Neural cell (in vitro differentiated cells): ENCODE measurements at regions not wholly inside any gene's neighbourhood (a gene's known extent, or its start where the extent isn't known, plus 50 kb on each side); places are given as distances from the start of the nearest gene placed in this dataset.

Source experiments
- H2AFZ ChIP-seq: fragments of 200-600, 300-800 bp; sonication (generic), shearing (Covaris generic); 2 replicates; pipeline ENCODE4 v1.6.0; 2014; ENCODE audit warnings: low read depth, mild to moderate bottlenecking, antibody characterized with exemption, low read length, moderate library complexity
- H3F3A ChIP-seq: fragments of 200-600 bp; shearing (Covaris generic); 2 replicates; pipeline ENCODE4 v1.6.1; 2016; ENCODE audit warnings: mild to moderate bottlenecking, moderate library complexity, mixed read lengths, antibody characterized with exemption, low read length; ENCODE audit not compliant: insufficient read depth, poor library complexity, severe bottlenecking
- H3K27ac ChIP-seq: fragments of 200-600, 300-800 bp; sonication (generic), shearing (Covaris generic); 2 replicates; pipeline ENCODE4 v1.5.1; 2014; ENCODE audit warnings: mild to moderate bottlenecking, low read length, moderate library complexity
- H3K27me3 ChIP-seq: fragments of 300-800, 200-600 bp; sonication (generic), shearing (Covaris generic); 2 replicates; pipeline ENCODE4 v1.6.0; 2014; ENCODE audit warnings: mild to moderate bottlenecking, low read depth, low read length, moderate library complexity; ENCODE audit not compliant: insufficient read depth
- H3K36me3 ChIP-seq: fragments of 300-800, 200-600 bp; sonication (generic), shearing (Covaris generic); 2 replicates; pipeline ENCODE4 v1.5.1; 2014; ENCODE audit warnings: mild to moderate bottlenecking, antibody characterized with exemption, low read length, moderate library complexity; ENCODE audit not compliant: insufficient read depth
- H3K4me2 ChIP-seq: fragments of 300-800, 200-600 bp; sonication (generic), shearing (Covaris generic); 2 replicates; pipeline ENCODE4 v1.6.0; 2014; ENCODE audit warnings: mild to moderate bottlenecking, low read length
- H3K4me3 ChIP-seq: fragments of 300-800, 200-600 bp; sonication (generic), shearing (Covaris generic); 2 replicates; pipeline ENCODE4 v1.5.1; 2014; ENCODE audit warnings: mild to moderate bottlenecking, low read length, moderate library complexity
- H3K79me2 ChIP-seq: fragments of 200-600 bp; shearing (Covaris generic); replicated peaks from 2 replicates; pipeline ENCODE4 v1.6.0; 2014; ENCODE audit warnings: mild to moderate bottlenecking, low read length, moderate library complexity; ENCODE audit not compliant: insufficient read depth
- H3K9ac ChIP-seq: fragments of 300-800, 200-600 bp; sonication (generic), shearing (Covaris generic); 2 replicates; pipeline ENCODE4 v1.6.1; 2016; ENCODE audit warnings: mild to moderate bottlenecking, low read length, mixed read lengths
- H3K9me2 ChIP-seq: fragments of 200-600 bp; shearing (Covaris generic); 2 replicates; pipeline ENCODE4 v1.6.1; 2016; ENCODE audit warnings: mild to moderate bottlenecking, low read length, mixed read lengths; ENCODE audit not compliant: insufficient read depth
- H3K9me3 ChIP-seq: fragments of 200-600, 300-800 bp; sonication (generic), shearing (Covaris generic); 2 replicates; pipeline ENCODE4 v1.6.1; 2016; ENCODE audit warnings: mild to moderate bottlenecking, mixed run types, low read length, moderate library complexity, mixed read lengths
- H4K20me1 ChIP-seq: fragments of 200-600 bp; shearing (Covaris generic); 2 replicates; pipeline ENCODE4 v1.6.1; 2016; ENCODE audit warnings: mild to moderate bottlenecking, mixed run types; ENCODE audit not compliant: insufficient read depth
- CTCF ChIP-seq: fragments of 450-650 bp; IDR thresholded peaks from 2 replicates; pipeline ENCODE4 v1.5.1; 2014; ENCODE audit warnings: antibody characterized with exemption, mild to moderate bottlenecking, moderate library complexity; ENCODE audit not compliant: poor library complexity, severe bottlenecking
- EP300 ChIP-seq: fragments of 450-650 bp; conservative IDR thresholded peaks from 2 replicates; pipeline ENCODE4 v1.6.1; 2014; ENCODE audit warnings: antibody characterized with exemption, mild to moderate bottlenecking, moderate library complexity; ENCODE audit not compliant: poor library complexity, severe bottlenecking
- EZH2 ChIP-seq: fragments of 200-600, 300-800 bp; shearing (Covaris generic), sonication (generic); IDR thresholded peaks from 2 replicates; pipeline ENCODE4 v1.6.1; 2014; ENCODE audit warnings: antibody characterized with exemption, low read length, borderline replicate concordance, mild to moderate bottlenecking; ENCODE audit not compliant: insufficient read depth, poor library complexity, severe bottlenecking
- MXI1 ChIP-seq: fragments of 450-650 bp; conservative IDR thresholded peaks from 2 replicates; pipeline ENCODE4 v1.6.1; 2014; ENCODE audit warnings: antibody characterized with exemption, mild to moderate bottlenecking; ENCODE audit not compliant: poor library complexity, severe bottlenecking
- POLR2AphosphoS5 ChIP-seq: IDR thresholded peaks from 2 replicates; pipeline ENCODE4 v1.6.1; 2012
- RAD21 ChIP-seq: fragments of 450-650 bp; conservative IDR thresholded peaks from 2 replicates; pipeline ENCODE4 v1.6.1; 2014; ENCODE audit warnings: antibody characterized with exemption, mild to moderate bottlenecking, moderate library complexity
- SMC3 ChIP-seq: fragments of 450-650 bp; conservative IDR thresholded peaks from 2 replicates; pipeline ENCODE4 v1.6.1; 2014; ENCODE audit warnings: antibody characterized with exemption, mild to moderate bottlenecking, moderate library complexity; ENCODE audit not compliant: poor library complexity
- TAF1 ChIP-seq: IDR thresholded peaks from 2 replicates; pipeline ENCODE4 v1.6.1; 2012; ENCODE audit warnings: low read depth
- TF ChIP-seq, protein P1 (sequence below): IDR thresholded peaks from 2 replicates; pipeline ENCODE4 v1.6.1; 2012; ENCODE audit warnings: borderline replicate concordance

DNA sequence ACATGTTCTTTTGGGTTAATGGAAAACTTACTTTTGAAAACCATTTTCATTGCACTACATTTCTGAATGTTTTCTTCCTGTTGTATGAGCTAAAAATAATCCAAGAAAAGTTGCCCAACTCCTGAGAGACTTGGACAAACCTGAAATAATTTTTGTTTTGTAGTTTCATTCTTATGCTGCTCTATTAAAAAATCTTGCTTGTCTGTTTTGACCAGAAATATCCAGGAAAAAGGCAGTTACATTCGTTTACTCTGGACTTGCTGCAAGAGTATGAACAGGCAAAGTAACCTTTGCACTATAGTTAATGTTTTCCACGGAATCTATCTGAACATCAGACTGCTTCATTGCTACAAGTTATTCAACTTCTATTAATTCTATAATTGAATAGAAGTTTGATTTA is 200.1 kb upstream of the DAB2 start:
- no peak overlapping the region for H3K4me3 ChIP-seq
- H3K4me2 ChIP-seq: no peak overlapping the region
- no peaks in the 10 kb centered on the region for H3K36me3 ChIP-seq
- H3F3A ChIP-seq: peaks cover 8% of the 10 kb centered on the region
- H3K9me2 ChIP-seq: no peaks in the 10 kb centered on the region
- TF ChIP-seq TAF1: no peak
- no peak for TF ChIP-seq EP300
- TF ChIP-seq CTCF: no peak
- no peak for TF ChIP-seq SMC3
- TF ChIP-seq POLR2AphosphoS5: no peak
- H3K27ac ChIP-seq: no peak overlapping the region
- no peak overlapping the region for H3K9ac ChIP-seq
- H2AFZ ChIP-seq: no peak overlapping the region
- no peaks in the 10 kb centered on the region for H3K9me3 ChIP-seq
- no peaks in the 10 kb centered on the region for H3K79me2 ChIP-seq
- no peaks in the 10 kb centered on the region for H4K20me1 ChIP-seq
- H3K27me3 ChIP-seq: no peaks in the 10 kb centered on the region

DNA sequence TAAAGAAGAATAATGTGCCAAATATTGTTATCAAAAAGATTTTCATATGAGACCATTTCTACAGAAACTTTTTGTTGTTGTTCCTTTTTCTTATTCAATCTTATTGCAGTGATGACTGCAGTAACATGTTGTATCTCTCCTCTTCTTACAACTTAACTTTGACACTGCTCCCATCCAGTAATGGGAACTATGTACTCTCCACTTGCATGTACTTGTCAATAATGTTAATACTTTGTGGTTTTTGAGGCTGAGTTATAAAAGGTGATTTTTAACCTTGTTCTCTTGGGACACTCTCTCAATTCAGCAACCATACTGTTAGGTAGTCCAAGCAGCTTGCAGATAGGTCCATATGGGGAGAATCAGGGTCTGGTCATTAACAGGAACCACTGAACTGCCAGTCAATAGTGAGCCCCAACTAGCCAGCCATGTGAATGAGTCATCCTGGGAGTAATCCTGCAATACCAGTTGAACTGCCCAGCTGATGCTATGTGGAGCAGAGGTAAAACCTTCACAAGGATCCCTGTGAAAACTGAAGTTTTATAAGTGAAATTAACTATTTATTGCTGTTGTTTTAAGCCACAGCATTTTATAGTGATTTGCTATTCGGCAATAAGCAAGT is 199.6 kb upstream of the DAB2 start:
- Histone ChIP-seq H3K9me3 (no peaks in the 10 kb centered on the region), H4K20me1 (no peaks in the 10 kb centered on the region), H3K9ac (no peak overlapping the region), H3K27me3 (no peaks in the 10 kb centered on the region), H3K36me3 (no peaks in the 10 kb centered on the region), H3K9me2 (no peaks in the 10 kb centered on the region), H3K4me3 (no peak overlapping the region), H3K27ac (no peak overlapping the region), H3F3A (peaks cover 8% of the 10 kb centered on the region), H2AFZ (no peak overlapping the region), H3K4me2 (no peak overlapping the region), H3K79me2 (no peaks in the 10 kb centered on the region)
- no peak for TF ChIP-seq CTCF
- no peak for TF ChIP-seq TAF1
- no peak for TF ChIP-seq EZH2
- TF ChIP-seq POLR2AphosphoS5: no peak
- TF ChIP-seq, protein P1, sequence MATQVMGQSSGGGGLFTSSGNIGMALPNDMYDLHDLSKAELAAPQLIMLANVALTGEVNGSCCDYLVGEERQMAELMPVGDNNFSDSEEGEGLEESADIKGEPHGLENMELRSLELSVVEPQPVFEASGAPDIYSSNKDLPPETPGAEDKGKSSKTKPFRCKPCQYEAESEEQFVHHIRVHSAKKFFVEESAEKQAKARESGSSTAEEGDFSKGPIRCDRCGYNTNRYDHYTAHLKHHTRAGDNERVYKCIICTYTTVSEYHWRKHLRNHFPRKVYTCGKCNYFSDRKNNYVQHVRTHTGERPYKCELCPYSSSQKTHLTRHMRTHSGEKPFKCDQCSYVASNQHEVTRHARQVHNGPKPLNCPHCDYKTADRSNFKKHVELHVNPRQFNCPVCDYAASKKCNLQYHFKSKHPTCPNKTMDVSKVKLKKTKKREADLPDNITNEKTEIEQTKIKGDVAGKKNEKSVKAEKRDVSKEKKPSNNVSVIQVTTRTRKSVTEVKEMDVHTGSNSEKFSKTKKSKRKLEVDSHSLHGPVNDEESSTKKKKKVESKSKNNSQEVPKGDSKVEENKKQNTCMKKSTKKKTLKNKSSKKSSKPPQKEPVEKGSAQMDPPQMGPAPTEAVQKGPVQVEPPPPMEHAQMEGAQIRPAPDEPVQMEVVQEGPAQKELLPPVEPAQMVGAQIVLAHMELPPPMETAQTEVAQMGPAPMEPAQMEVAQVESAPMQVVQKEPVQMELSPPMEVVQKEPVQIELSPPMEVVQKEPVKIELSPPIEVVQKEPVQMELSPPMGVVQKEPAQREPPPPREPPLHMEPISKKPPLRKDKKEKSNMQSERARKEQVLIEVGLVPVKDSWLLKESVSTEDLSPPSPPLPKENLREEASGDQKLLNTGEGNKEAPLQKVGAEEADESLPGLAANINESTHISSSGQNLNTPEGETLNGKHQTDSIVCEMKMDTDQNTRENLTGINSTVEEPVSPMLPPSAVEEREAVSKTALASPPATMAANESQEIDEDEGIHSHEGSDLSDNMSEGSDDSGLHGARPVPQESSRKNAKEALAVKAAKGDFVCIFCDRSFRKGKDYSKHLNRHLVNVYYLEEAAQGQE: no peak
- no peak for TF ChIP-seq EP300
- TF ChIP-seq MXI1: no peak
- no peak for TF ChIP-seq SMC3
- no peak for TF ChIP-seq RAD21
